PC-3 (cell line): ENCODE measurements at regions not wholly inside any gene's neighbourhood (a gene's known extent, or its start where the extent isn't known, plus 50 kb on each side); places are given as distances from the start of the nearest gene placed in this dataset.

Experiments
- ATAC-seq: fragments of 200-7000 bp; cut with Tn5 transposase; 2 replicates; pipeline ENCODE4 v1.9.1; 2020; ENCODE audit warnings: mild to moderate bottlenecking, moderate library complexity
- BruUV-seq: library from RNA; stranded (reverse); fragments of 400-500 nt; replicated peaks from 2 replicates; lab custom pipeline; 2021; lab: Mats Ljungman, UMichigan
- CTCF ChIA-PET: fragments of 300-600 bp; sonication (Branson Sonifier 250); formaldehyde crosslinking; loops from one replicate; lab custom pipeline; 2022; ENCODE audit warnings: antibody characterized with exemption; lab: Charles Lee
- POLR2A ChIA-PET: fragments of 300-600 bp; sonication (Branson Sonifier 250); formaldehyde crosslinking; loops from one replicate; lab custom pipeline; 2022; ENCODE audit warnings: antibody characterized with exemption; ENCODE audit not compliant: unreplicated experiment; lab: Charles Lee
- DNase-seq: peaks from one replicate; pipeline ENCODE4 v3.0.0-alpha.2; 2015
- H2AFZ ChIP-seq: fragments of 300-600 bp; sonication (generic); 2 replicates; pipeline ENCODE4 v1.6.0; 2016; ENCODE audit warnings: antibody characterized with exemption, low read length
- H3F3A ChIP-seq: fragments of 300-600 bp; sonication (generic); one replicate; pipeline ENCODE4 v1.6.0; 2017; ENCODE audit warnings: antibody characterized with exemption, low read length, control low read depth, mild to moderate bottlenecking; ENCODE audit not compliant: unreplicated experiment
- H3K27ac ChIP-seq: fragments of 300-600 bp; sonication (generic); 2 replicates; pipeline ENCODE4 v1.5.1; 2016; ENCODE audit warnings: mild to moderate bottlenecking, low read length
- H3K27me3 ChIP-seq: fragments of 300-600 bp; sonication (generic); 2 replicates; pipeline ENCODE4 v1.6.1; 2016; ENCODE audit warnings: low read length, mixed read lengths
- H3K36me3 ChIP-seq: fragments of 300-600 bp; sonication (generic); 2 replicates; pipeline ENCODE4 v1.6.1; 2016; ENCODE audit warnings: low read depth, mixed run types, low read length, mixed read lengths
- H3K4me1 ChIP-seq: fragments of 300-600 bp; sonication (generic); 2 replicates; pipeline ENCODE4 v1.5.1; 2016; ENCODE audit warnings: low read length; ENCODE audit not compliant: insufficient read depth
- H3K4me2 ChIP-seq: fragments of 300-600 bp; sonication (generic); 2 replicates; pipeline ENCODE4 v1.6.0; 2016; ENCODE audit warnings: low read length
- H3K4me3 ChIP-seq: fragments of 300-600 bp; sonication (generic); 2 replicates; pipeline ENCODE4 v1.5.1; 2016; ENCODE audit warnings: mild to moderate bottlenecking, low read length, mixed read lengths
- H3K79me2 ChIP-seq: fragments of 300-600 bp; sonication (generic); 2 replicates; pipeline ENCODE4 v1.6.1; 2017; ENCODE audit warnings: low read length, mixed read lengths
- H3K9ac ChIP-seq: fragments of 300-600 bp; sonication (generic); 2 replicates; pipeline ENCODE4 v1.6.0; 2016; ENCODE audit warnings: mild to moderate bottlenecking, low read length
- H3K9me2 ChIP-seq: fragments of 300-600 bp; sonication (generic); replicated peaks from 2 replicates; pipeline ENCODE4 v1.6.1; 2016; ENCODE audit warnings: mixed run types, low read length, mixed read lengths
- H3K9me3 ChIP-seq: fragments of 300-600 bp; sonication (generic); 2 replicates; pipeline ENCODE4 v1.6.1; 2016; ENCODE audit warnings: low read length, mixed read lengths
- H4K20me1 ChIP-seq: fragments of 300-600 bp; sonication (generic); 2 replicates; pipeline ENCODE4 v1.6.1; 2016; ENCODE audit warnings: low read length, mixed read lengths
- EZH2 ChIP-seq: fragments of 300-600 bp; sonication (generic); IDR thresholded peaks from one replicate; pipeline ENCODE4 v1.6.1; 2017; ENCODE audit warnings: antibody characterized with exemption, mild to moderate bottlenecking, low read length; ENCODE audit not compliant: unreplicated experiment
- EZH2phosphoT487 ChIP-seq: fragments of 300-600 bp; sonication (generic); IDR thresholded peaks from 2 replicates; pipeline ENCODE4 v1.6.1; 2018; ENCODE audit warnings: mild to moderate bottlenecking, antibody characterized with exemption, low read length, borderline replicate concordance
- intact Hi-C: fragments of 100-400 bp; cut with micrococcal nuclease; formaldehyde crosslinking; loops from 2 replicates; pipeline ENCODE4 v1.9.0; 2023
- TF ChIP-seq, protein P1 (sequence below): fragments of 300-600 bp; sonication (generic); conservative IDR thresholded peaks from 2 replicates; pipeline ENCODE4 v1.5.1; 2017; ENCODE audit warnings: antibody characterized with exemption, low read depth, mild to moderate bottlenecking, low read length

- Histone ChIP-seq H3K4me2 (no peak overlapping the region), H3K79me2 (no peaks in the 10 kb centered on the region), H3K9me2 (no peaks in the 10 kb centered on the region), H4K20me1 (no peaks in the 10 kb centered on the region), H3K27ac (no peak overlapping the region), H3K27me3 (no peaks in the 10 kb centered on the region), H3K4me1 (peaks cover 13% of the 10 kb centered on the region), H3K9ac (no peak overlapping the region), H3F3A (no peaks in the 10 kb centered on the region), H3K4me3 (no peak overlapping the region), H3K9me3 (no peaks in the 10 kb centered on the region), H2AFZ (no peak overlapping the region), H3K36me3 (no peaks in the 10 kb centered on the region)
- CTCF ChIA-PET: no interaction called here
- intact Hi-C loops: no loop called here
- no peak for ATAC-seq
- TF ChIP-seq EZH2: no peak
- TF ChIP-seq EZH2phosphoT487: no peak
- TF ChIP-seq, protein P1, sequence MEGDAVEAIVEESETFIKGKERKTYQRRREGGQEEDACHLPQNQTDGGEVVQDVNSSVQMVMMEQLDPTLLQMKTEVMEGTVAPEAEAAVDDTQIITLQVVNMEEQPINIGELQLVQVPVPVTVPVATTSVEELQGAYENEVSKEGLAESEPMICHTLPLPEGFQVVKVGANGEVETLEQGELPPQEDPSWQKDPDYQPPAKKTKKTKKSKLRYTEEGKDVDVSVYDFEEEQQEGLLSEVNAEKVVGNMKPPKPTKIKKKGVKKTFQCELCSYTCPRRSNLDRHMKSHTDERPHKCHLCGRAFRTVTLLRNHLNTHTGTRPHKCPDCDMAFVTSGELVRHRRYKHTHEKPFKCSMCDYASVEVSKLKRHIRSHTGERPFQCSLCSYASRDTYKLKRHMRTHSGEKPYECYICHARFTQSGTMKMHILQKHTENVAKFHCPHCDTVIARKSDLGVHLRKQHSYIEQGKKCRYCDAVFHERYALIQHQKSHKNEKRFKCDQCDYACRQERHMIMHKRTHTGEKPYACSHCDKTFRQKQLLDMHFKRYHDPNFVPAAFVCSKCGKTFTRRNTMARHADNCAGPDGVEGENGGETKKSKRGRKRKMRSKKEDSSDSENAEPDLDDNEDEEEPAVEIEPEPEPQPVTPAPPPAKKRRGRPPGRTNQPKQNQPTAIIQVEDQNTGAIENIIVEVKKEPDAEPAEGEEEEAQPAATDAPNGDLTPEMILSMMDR: no peak
- BruUV-seq: no TSS peak
- POLR2A ChIA-PET: no interaction called here
- no peak for DNase-seq
These were observed 61.3 kb upstream of the ARID1B start for GRCh38 chr6:156715839-156716238.

DNA sequence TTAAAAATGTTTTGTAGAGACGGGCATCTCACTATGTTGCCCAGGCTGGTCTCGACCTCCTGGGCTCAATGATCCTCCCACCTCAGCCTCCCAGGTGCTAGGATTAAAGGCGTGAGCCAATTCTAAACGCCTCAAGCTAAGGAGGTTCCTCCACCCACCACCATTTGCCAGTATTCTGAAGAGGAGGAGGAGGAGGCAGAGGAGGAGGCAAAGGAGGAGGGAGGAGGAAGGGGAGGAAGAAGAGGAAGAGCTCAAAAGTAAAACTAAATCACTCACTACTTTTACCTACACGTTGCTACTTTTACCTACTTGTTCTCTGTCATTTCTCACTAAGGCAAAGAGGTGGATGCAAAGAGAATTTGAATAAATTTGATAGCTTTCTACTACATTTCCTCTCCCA, 63.6 kb upstream of the ARID1B start:
- intact Hi-C loops: no loop called here
- Histone ChIP-seq H3K4me2 (no peak overlapping the region), H3K79me2 (no peaks in the 10 kb centered on the region), H3K4me1 (no peaks in the 10 kb centered on the region), H3K27me3 (no peaks in the 10 kb centered on the region), H3F3A (no peaks in the 10 kb centered on the region), H3K9me2 (no peaks in the 10 kb centered on the region), H3K36me3 (no peaks in the 10 kb centered on the region), H4K20me1 (no peaks in the 10 kb centered on the region), H3K9me3 (no peaks in the 10 kb centered on the region), H2AFZ (no peak overlapping the region), H3K9ac (no peak overlapping the region), H3K4me3 (no peak overlapping the region), H3K27ac (no peak overlapping the region)
- ATAC-seq: no peak
- DNase-seq: no peak
- POLR2A ChIA-PET: no interaction called here
- BruUV-seq: no TSS peak
- CTCF ChIA-PET: no interaction called here
- TF ChIP-seq EZH2phosphoT487: no peak

GRCh38 chr6:156710479-156710878, 66.7 kb upstream of the ARID1B start:
- POLR2A ChIA-PET: no interaction called here
- TF ChIP-seq EZH2 (no peak), EZH2phosphoT487 (no peak)
- TF ChIP-seq, protein P1: no peak
- H3K36me3 ChIP-seq: no peaks in the 10 kb centered on the region
- H4K20me1 ChIP-seq: no peaks in the 10 kb centered on the region
- intact Hi-C loops: no loop called here
- CTCF ChIA-PET: no interaction called here
- H2AFZ ChIP-seq: no peak overlapping the region
- BruUV-seq: no TSS peak
- DNase-seq: no peak
- no peak overlapping the region for H3K4me3 ChIP-seq
- no peak for ATAC-seq
- H3K9ac ChIP-seq: no peak overlapping the region
- H3K9me3 ChIP-seq: no peaks in the 10 kb centered on the region
- no peaks in the 10 kb centered on the region for H3K9me2 ChIP-seq
- no peaks in the 10 kb centered on the region for H3F3A ChIP-seq
- no peaks in the 10 kb centered on the region for H3K27me3 ChIP-seq
- no peaks in the 10 kb centered on the region for H3K79me2 ChIP-seq
- H3K27ac ChIP-seq: no peak overlapping the region
- H3K4me2 ChIP-seq: no peak overlapping the region
- no peaks in the 10 kb centered on the region for H3K4me1 ChIP-seq
